GM10266 (cell line): ENCODE measurements at regions not wholly inside any gene's neighbourhood (a gene's known extent, or its start where the extent isn't known, plus 50 kb on each side); places are given as distances from the start of the nearest gene placed in this dataset.

Source experiments
- DNase-seq: peaks from one replicate; pipeline ENCODE4 v3.0.0; 2012; ENCODE audit errors: extremely low spot score
- CTCF ChIP-seq: IDR thresholded peaks from 2 replicates; pipeline ENCODE4 v1.5.1; 2012; ENCODE audit warnings: mild to moderate bottlenecking, low read depth; ENCODE audit not compliant: control insufficient read depth, insufficient read depth; ENCODE audit errors: missing control alignments

- DNase-seq: no peak
- no peak for TF ChIP-seq CTCF
Observed at GRCh38 chr14:84420221-84420620, 1109.7 kb upstream of the FLRT2 start.

GRCh38 chr14:84421621-84422020 lies 1108.3 kb upstream of the FLRT2 start:
- no peak for TF ChIP-seq CTCF
- DNase-seq: no peak

GRCh38 chr14:84425968-84426367 lies 1104.0 kb upstream of the FLRT2 start:
- TF ChIP-seq CTCF: no peak
- DNase-seq: no peak

GRCh38 chr14:84432676-84433075 lies 1097.3 kb upstream of the FLRT2 start:
- no peak for DNase-seq
- TF ChIP-seq CTCF: no peak

GRCh38 chr14:84433961-84434360 lies 1096.0 kb upstream of the FLRT2 start:
- DNase-seq: no peak

GRCh38 chr14:84435820-84436324 lies 1094.1 kb upstream of the FLRT2 start:
- DNase-seq: no peak
- TF ChIP-seq CTCF: no peak

More at GRCh38 chr14:84433961-84434360, 1096.0 kb upstream of the FLRT2 start:
- TF ChIP-seq CTCF: no peak

GRCh38 chr14:84436528-84436927 lies 1093.4 kb upstream of the FLRT2 start:
- no peak for TF ChIP-seq CTCF
- no peak for DNase-seq

- no peak for DNase-seq
- no peak for TF ChIP-seq CTCF
Observed at GRCh38 chr14:84442521-84442920, 1087.4 kb upstream of the FLRT2 start.
